ENCODE measurements at regions not wholly inside any gene's neighbourhood (a gene's known extent, or its start where the extent isn't known, plus 50 kb on each side); places are given as distances from the start of the nearest gene placed in this dataset.

DNA sequence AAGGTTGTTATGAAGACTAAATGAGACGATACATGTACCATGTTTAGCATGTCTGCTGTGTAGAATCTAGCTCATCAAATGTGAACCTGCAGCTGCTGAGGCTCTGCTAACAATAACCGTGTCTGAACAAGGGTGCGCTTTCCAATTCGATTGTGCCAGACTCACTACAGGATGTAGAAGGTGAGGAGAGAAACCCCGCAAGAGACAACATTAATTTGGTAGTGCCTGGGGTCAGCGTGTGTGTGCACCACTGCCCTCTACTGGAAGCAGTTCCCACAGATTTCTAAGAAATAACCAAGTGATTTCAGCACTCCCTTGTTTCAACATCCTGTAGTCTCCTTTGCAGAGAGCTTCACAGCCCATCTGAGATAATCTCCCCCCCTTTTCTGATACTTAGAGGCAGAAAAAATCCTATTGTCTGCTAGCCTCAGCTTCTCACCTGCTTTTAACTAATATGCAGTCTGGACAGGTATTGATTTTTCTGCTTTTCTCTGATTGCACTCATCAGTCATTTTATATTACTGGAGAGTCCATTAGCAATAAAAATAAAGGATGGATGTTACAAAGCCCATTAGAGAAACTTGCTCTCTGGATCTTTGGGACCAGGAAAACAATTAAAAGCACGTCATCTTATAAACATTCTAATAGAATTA, 96.7 kb upstream of the BACH2 start:
- Mint-ChIP-seq H3K36me3 (ENCODE audit: insufficient read depth, unreplicated experiment) (no peaks in the 10 kb centered on the region), H3K9me3 (ENCODE audit: unreplicated experiment) (no peaks in the 10 kb centered on the region), H3K4me3 (ENCODE audit: unreplicated experiment) (no peak overlapping the region), H3K4me1 (ENCODE audit: insufficient read depth, unreplicated experiment) (peaks cover 10% of the 10 kb centered on the region), H3K27ac (ENCODE audit: low read depth, unreplicated experiment) (no peak overlapping the region), H3K27me3 (ENCODE audit: insufficient read depth, unreplicated experiment) (no peaks in the 10 kb centered on the region)
- intact Hi-C loops (cut with micrococcal nuclease) = loop anchor here (1.0 to 2.0 kb wide), 6 partner anchors 51 to 453 kb away; partner anchors contain the start of gene BACH2
- CTCF ChIA-PET = interaction anchor here (0.6 to 2.8 kb wide), 67 partner anchors 9 to 532 kb away, joined by 3 to 44 read pairs (median 5); no protein-coding TSS in a partner anchor
- DNase-seq (ENCODE audit: unreplicated experiment) = peak; percentile 72
- BruUV-seq (replicated peaks) = no TSS peak
- POLR2A ChIA-PET = interaction anchor here (0.8 to 1.4 kb wide), 6 partner anchors 18 to 295 kb away, joined by 4 to 7 read pairs (median 4); no protein-coding TSS in a partner anchor
- TF ChIP-seq, protein P1, sequence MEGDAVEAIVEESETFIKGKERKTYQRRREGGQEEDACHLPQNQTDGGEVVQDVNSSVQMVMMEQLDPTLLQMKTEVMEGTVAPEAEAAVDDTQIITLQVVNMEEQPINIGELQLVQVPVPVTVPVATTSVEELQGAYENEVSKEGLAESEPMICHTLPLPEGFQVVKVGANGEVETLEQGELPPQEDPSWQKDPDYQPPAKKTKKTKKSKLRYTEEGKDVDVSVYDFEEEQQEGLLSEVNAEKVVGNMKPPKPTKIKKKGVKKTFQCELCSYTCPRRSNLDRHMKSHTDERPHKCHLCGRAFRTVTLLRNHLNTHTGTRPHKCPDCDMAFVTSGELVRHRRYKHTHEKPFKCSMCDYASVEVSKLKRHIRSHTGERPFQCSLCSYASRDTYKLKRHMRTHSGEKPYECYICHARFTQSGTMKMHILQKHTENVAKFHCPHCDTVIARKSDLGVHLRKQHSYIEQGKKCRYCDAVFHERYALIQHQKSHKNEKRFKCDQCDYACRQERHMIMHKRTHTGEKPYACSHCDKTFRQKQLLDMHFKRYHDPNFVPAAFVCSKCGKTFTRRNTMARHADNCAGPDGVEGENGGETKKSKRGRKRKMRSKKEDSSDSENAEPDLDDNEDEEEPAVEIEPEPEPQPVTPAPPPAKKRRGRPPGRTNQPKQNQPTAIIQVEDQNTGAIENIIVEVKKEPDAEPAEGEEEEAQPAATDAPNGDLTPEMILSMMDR (IDR thresholded peaks at IDR 0.05; ENCODE audit: unreplicated experiment) = peak; percentile 68

DNA sequence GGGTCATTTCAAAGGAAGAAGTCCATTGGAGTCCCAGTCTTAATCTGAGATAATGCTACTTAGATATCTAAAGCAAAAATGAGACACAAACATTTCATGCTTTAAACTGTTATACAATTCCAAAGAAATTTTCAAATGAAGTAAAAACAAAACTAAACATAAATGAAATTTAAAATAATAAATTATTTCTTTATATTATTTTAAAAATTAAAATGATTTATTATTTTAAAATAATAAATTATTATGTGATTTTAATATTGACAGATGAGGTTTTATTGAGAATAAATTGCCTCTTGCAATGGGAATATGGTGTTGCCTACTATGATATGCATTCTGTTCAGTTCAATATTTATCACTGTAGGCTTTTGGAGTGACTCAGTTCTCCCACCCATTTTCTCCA, 93.7 kb upstream of the BACH2 start:
- Mint-ChIP-seq H3K4me3 (ENCODE audit: unreplicated experiment) (no peak overlapping the region), H3K9me3 (ENCODE audit: unreplicated experiment) (no peaks in the 10 kb centered on the region), H3K27ac (ENCODE audit: low read depth, unreplicated experiment) (no peak overlapping the region), H3K36me3 (ENCODE audit: insufficient read depth, unreplicated experiment) (no peaks in the 10 kb centered on the region), H3K27me3 (ENCODE audit: insufficient read depth, unreplicated experiment) (no peaks in the 10 kb centered on the region), H3K4me1 (ENCODE audit: insufficient read depth, unreplicated experiment) (peaks cover 6% of the 10 kb centered on the region)
- intact Hi-C loops (cut with micrococcal nuclease) = no loop called here
- TF ChIP-seq, protein P1 (IDR thresholded peaks at IDR 0.05; ENCODE audit: unreplicated experiment) = no peak
- BruUV-seq (replicated peaks) = no TSS peak
- POLR2A ChIA-PET = no interaction called here
- CTCF ChIA-PET = interaction anchor here (0.7 to 2.6 kb wide), 4 partner anchors 89 to 781 kb away, joined by 3 to 8 read pairs (median 4); no protein-coding TSS in a partner anchor
- no peak for DNase-seq (ENCODE audit: unreplicated experiment)

DNA sequence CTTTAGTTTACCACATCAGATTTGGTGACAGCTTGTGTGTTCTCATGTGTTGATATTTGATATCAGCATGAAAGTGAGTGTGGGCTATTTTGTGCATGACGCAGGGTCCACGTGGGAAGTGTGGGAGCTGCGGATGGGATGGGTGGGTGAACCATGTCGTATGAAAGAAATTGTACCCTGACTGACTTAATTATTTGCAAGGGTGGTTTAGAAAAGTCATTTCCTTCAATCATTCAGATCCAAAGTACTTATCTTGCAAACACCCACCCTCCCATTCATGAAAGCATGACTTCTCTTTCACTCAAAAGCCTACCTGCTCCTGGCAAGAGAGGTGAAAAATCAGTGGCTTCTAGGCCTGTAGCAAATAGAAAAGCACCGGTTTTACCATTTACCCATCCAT, 91.8 kb upstream of the BACH2 start:
- no TSS peak for BruUV-seq (replicated peaks)

DNA sequence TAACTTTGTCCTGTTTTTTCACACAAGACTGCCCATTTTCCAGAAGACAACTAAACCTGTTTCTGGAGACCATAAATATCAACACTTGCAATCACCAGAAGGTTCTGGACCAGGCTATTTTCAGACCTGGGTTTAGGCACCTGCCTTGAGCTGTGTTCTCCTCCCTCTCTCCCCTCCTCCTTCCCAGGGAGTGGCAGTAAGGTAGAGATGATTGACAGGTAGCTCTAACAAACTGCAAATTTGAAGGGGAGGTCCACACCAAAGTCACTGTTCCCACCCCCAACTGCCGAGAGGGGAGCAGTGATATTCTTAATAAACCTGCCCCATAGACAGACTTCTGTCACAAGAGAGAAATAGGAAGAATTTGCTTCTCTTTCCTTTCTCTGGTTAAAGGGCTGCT, 91.2 kb upstream of the BACH2 start:
- Mint-ChIP-seq H3K27ac (ENCODE audit: low read depth, unreplicated experiment) (no peak overlapping the region), H3K27me3 (ENCODE audit: insufficient read depth, unreplicated experiment) (no peaks in the 10 kb centered on the region), H3K4me3 (ENCODE audit: unreplicated experiment) (no peak overlapping the region), H3K9me3 (ENCODE audit: unreplicated experiment) (no peaks in the 10 kb centered on the region), H3K4me1 (ENCODE audit: insufficient read depth, unreplicated experiment) (no peaks in the 10 kb centered on the region), H3K36me3 (ENCODE audit: insufficient read depth, unreplicated experiment) (no peaks in the 10 kb centered on the region)
- intact Hi-C loops (cut with micrococcal nuclease) = no loop called here
- ChIA-PET CTCF (interaction anchor here (0.9 to 1.5 kb wide), 2 partner anchors 10 to 91 kb away, joined by 4 to 5 read pairs; no protein-coding TSS in a partner anchor), POLR2A (interaction anchor here (0.9 kb wide), 1 partner anchor 102 kb away, joined by 3 read pairs; no protein-coding TSS in a partner anchor)
- no TSS peak for BruUV-seq (replicated peaks)
- TF ChIP-seq, protein P1 (IDR thresholded peaks at IDR 0.05; ENCODE audit: unreplicated experiment) = no peak
- DNase-seq (ENCODE audit: unreplicated experiment) = no peak

More for the DNA sequence above, 91.8 kb upstream of the BACH2 start:
- intact Hi-C loops (cut with micrococcal nuclease) = no loop called here
- TF ChIP-seq, protein P1 (IDR thresholded peaks at IDR 0.05; ENCODE audit: unreplicated experiment) = no peak
- POLR2A ChIA-PET = interaction anchor here (0.9 kb wide), 1 partner anchor 103 kb away, joined by 3 read pairs; no protein-coding TSS in a partner anchor
- H3K27ac Mint-ChIP-seq (ENCODE audit: low read depth, unreplicated experiment) = no peak overlapping the region
- DNase-seq (ENCODE audit: unreplicated experiment) = no peak
- no peaks in the 10 kb centered on the region for H3K27me3 Mint-ChIP-seq (ENCODE audit: insufficient read depth, unreplicated experiment)
- CTCF ChIA-PET = interaction anchor here (0.9 to 1.5 kb wide), 4 partner anchors 9 to 91 kb away, joined by 4 to 6 read pairs (median 5); no protein-coding TSS in a partner anchor
- H3K9me3 Mint-ChIP-seq (ENCODE audit: unreplicated experiment) = no peaks in the 10 kb centered on the region
- H3K36me3 Mint-ChIP-seq (ENCODE audit: insufficient read depth, unreplicated experiment) = no peaks in the 10 kb centered on the region
- peaks cover 5% of the 10 kb centered on the region for H3K4me1 Mint-ChIP-seq (ENCODE audit: insufficient read depth, unreplicated experiment)
- no peak overlapping the region for H3K4me3 Mint-ChIP-seq (ENCODE audit: unreplicated experiment)

Data from MCF 10A (cell line).